ENCODE measurements at regions not wholly inside any gene's neighbourhood (a gene's known extent, or its start where the extent isn't known, plus 50 kb on each side); places are given as distances from the start of the nearest gene placed in this dataset.

- Histone ChIP-seq H3K9ac (ENCODE audit: low read length) (no peak overlapping the region), H3K27me3 (ENCODE audit: low read length) (no peaks in the 10 kb centered on the region), H3K27ac (ENCODE audit: low read depth, low read length) (no peak overlapping the region), H2AFZ (ENCODE audit: low read depth, low read length, severe bottlenecking) (no peak overlapping the region), H3K4me3 (ENCODE audit: insufficient read depth, low read length, poor library complexity, severe bottlenecking) (no peak overlapping the region), H3K9me3 (ENCODE audit: insufficient read depth, low read length) (no peaks in the 10 kb centered on the region), H3F3A (ENCODE audit: insufficient read depth) (no peaks in the 10 kb centered on the region), H3K79me2 (ENCODE audit: insufficient read depth, low read length) (no peaks in the 10 kb centered on the region), H4K20me1 (ENCODE audit: low read depth, low read length) (no peaks in the 10 kb centered on the region), H3K4me2 (ENCODE audit: low read depth, low read length, poor library complexity, severe bottlenecking) (no peak overlapping the region), H3K9me2 (replicated peaks; ENCODE audit: insufficient read depth, low read length) (no peaks in the 10 kb centered on the region), H3K36me3 (ENCODE audit: low read length) (no peaks in the 10 kb centered on the region)
- TF ChIP-seq EZH2phosphoT487 (conservative IDR thresholded peaks at IDR 0.05; ENCODE audit: low read length), result no peak
- TF ChIP-seq, protein P1, sequence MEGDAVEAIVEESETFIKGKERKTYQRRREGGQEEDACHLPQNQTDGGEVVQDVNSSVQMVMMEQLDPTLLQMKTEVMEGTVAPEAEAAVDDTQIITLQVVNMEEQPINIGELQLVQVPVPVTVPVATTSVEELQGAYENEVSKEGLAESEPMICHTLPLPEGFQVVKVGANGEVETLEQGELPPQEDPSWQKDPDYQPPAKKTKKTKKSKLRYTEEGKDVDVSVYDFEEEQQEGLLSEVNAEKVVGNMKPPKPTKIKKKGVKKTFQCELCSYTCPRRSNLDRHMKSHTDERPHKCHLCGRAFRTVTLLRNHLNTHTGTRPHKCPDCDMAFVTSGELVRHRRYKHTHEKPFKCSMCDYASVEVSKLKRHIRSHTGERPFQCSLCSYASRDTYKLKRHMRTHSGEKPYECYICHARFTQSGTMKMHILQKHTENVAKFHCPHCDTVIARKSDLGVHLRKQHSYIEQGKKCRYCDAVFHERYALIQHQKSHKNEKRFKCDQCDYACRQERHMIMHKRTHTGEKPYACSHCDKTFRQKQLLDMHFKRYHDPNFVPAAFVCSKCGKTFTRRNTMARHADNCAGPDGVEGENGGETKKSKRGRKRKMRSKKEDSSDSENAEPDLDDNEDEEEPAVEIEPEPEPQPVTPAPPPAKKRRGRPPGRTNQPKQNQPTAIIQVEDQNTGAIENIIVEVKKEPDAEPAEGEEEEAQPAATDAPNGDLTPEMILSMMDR (IDR thresholded peaks at IDR 0.05; ENCODE audit: insufficient read depth, low read length, poor library complexity, severe bottlenecking), result no peak
Observed at GRCh38 chr18:54777118-54777791, 51.0 kb upstream of the RAB27B start.

GRCh38 chr18:54777989-54778388 lies 50.3 kb upstream of the RAB27B start:
- Histone ChIP-seq H4K20me1 (ENCODE audit: low read depth, low read length) (no peaks in the 10 kb centered on the region), H3K4me2 (ENCODE audit: low read depth, low read length, poor library complexity, severe bottlenecking) (no peak overlapping the region), H3K27me3 (ENCODE audit: low read length) (no peaks in the 10 kb centered on the region), H2AFZ (ENCODE audit: low read depth, low read length, severe bottlenecking) (no peak overlapping the region), H3K79me2 (ENCODE audit: insufficient read depth, low read length) (no peaks in the 10 kb centered on the region), H3K9ac (ENCODE audit: low read length) (no peak overlapping the region), H3K27ac (ENCODE audit: low read depth, low read length) (no peak overlapping the region), H3K4me3 (ENCODE audit: insufficient read depth, low read length, poor library complexity, severe bottlenecking) (no peak overlapping the region), H3K9me3 (ENCODE audit: insufficient read depth, low read length) (no peaks in the 10 kb centered on the region), H3K36me3 (ENCODE audit: low read length) (no peaks in the 10 kb centered on the region), H3K9me2 (replicated peaks; ENCODE audit: insufficient read depth, low read length) (no peaks in the 10 kb centered on the region), H3F3A (ENCODE audit: insufficient read depth) (no peaks in the 10 kb centered on the region)
- TF ChIP-seq EZH2phosphoT487 (conservative IDR thresholded peaks at IDR 0.05; ENCODE audit: low read length), result no peak
- TF ChIP-seq, protein P1 (IDR thresholded peaks at IDR 0.05; ENCODE audit: insufficient read depth, low read length, poor library complexity, severe bottlenecking), result no peak

Measured in SU-DHL-6 (cell line).